OCI-LY3 (cell line): ENCODE measurements at regions not wholly inside any gene's neighbourhood (a gene's known extent, or its start where the extent isn't known, plus 50 kb on each side); places are given as distances from the start of the nearest gene placed in this dataset.

ENCODE experiments used
- H2AFZ ChIP-seq: fragments of 200-600, 300-600 bp; shearing (Covaris generic); 2 replicates; pipeline ENCODE4 v1.6.0; 2014; ENCODE audit warnings: antibody characterized with exemption, low read depth, low read length
- H3K27ac ChIP-seq: fragments of 200-600, 300-600 bp; sonication (generic); 2 replicates; pipeline ENCODE4 v1.5.1; 2014; ENCODE audit warnings: mild to moderate bottlenecking, low read length, moderate library complexity, mixed read lengths
- H3K27me3 ChIP-seq: fragments of 200-600, 300-600 bp; sonication (generic); 2 replicates; pipeline ENCODE4 v1.6.1; 2014; ENCODE audit warnings: low read depth, low read length, mixed read lengths
- H3K36me3 ChIP-seq: fragments of 200-600, 300-600 bp; sonication (generic); replicated peaks from 2 replicates; pipeline ENCODE3; 2014; ENCODE audit warnings: low read depth, low read length, mixed read lengths
- H3K4me1 ChIP-seq: fragments of 300-600, 200-600 bp; sonication (generic); 2 replicates; pipeline ENCODE4 v1.6.1; 2014; ENCODE audit warnings: low read length, mixed read lengths
- H3K4me2 ChIP-seq: fragments of 200-600, 300-600 bp; sonication (generic); 2 replicates; pipeline ENCODE4 v1.6.1; 2014; ENCODE audit warnings: low read length, mixed read lengths
- H3K4me3 ChIP-seq: fragments of 300-600, 200-600 bp; sonication (generic); 2 replicates; pipeline ENCODE4 v1.5.1; 2014; ENCODE audit warnings: antibody characterized with exemption, mild to moderate bottlenecking, low read length, moderate library complexity
- H3K79me2 ChIP-seq: fragments of 300-600, 200-600 bp; shearing (Covaris generic); 2 replicates; pipeline ENCODE4 v1.6.1; 2014; ENCODE audit warnings: mild to moderate bottlenecking, low read length, mixed read lengths
- H3K9ac ChIP-seq: fragments of 300-600, 200-600 bp; shearing (Covaris generic); 2 replicates; pipeline ENCODE4 v1.6.0; 2014; ENCODE audit warnings: mild to moderate bottlenecking, low read length, moderate library complexity
- H3K9me3 ChIP-seq: fragments of 200-600, 300-600 bp; shearing (Covaris generic); 2 replicates; pipeline ENCODE4 v1.6.1; 2014; ENCODE audit warnings: low read length, mixed read lengths; ENCODE audit not compliant: insufficient read depth
- H4K20me1 ChIP-seq: fragments of 200-600, 300-600 bp; sonication (generic); 2 replicates; pipeline ENCODE4 v1.6.1; 2016; ENCODE audit warnings: low read length, mixed read lengths; ENCODE audit not compliant: insufficient read depth
- EZH2phosphoT487 ChIP-seq: fragments of 200-600 bp; shearing (Covaris generic); IDR thresholded peaks from 2 replicates; pipeline ENCODE4 v1.6.1; 2018; ENCODE audit warnings: antibody characterized with exemption, mixed run types, low read depth
- TF ChIP-seq, protein P1 (sequence below): fragments of 200-600, 300-600 bp; sonication (generic); IDR thresholded peaks from 2 replicates; pipeline ENCODE4 v1.5.1; 2014; ENCODE audit warnings: antibody characterized with exemption, low read length, low read depth

GRCh38 chr20:55928266-55928665 is 77.1 kb downstream of the CBLN4 start:
- no peaks in the 10 kb centered on the region for H4K20me1 ChIP-seq
- no peak overlapping the region for H3K4me2 ChIP-seq
- no peak for TF ChIP-seq EZH2phosphoT487
- TF ChIP-seq, protein P1, sequence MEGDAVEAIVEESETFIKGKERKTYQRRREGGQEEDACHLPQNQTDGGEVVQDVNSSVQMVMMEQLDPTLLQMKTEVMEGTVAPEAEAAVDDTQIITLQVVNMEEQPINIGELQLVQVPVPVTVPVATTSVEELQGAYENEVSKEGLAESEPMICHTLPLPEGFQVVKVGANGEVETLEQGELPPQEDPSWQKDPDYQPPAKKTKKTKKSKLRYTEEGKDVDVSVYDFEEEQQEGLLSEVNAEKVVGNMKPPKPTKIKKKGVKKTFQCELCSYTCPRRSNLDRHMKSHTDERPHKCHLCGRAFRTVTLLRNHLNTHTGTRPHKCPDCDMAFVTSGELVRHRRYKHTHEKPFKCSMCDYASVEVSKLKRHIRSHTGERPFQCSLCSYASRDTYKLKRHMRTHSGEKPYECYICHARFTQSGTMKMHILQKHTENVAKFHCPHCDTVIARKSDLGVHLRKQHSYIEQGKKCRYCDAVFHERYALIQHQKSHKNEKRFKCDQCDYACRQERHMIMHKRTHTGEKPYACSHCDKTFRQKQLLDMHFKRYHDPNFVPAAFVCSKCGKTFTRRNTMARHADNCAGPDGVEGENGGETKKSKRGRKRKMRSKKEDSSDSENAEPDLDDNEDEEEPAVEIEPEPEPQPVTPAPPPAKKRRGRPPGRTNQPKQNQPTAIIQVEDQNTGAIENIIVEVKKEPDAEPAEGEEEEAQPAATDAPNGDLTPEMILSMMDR, result no peak
- H3K36me3 ChIP-seq, result no peaks in the 10 kb centered on the region
- H3K27me3 ChIP-seq, result peaks cover 6% of the 10 kb centered on the region; the same call in 1 of the 2 replicates
- no peak overlapping the region for H2AFZ ChIP-seq
- no peak overlapping the region for H3K4me3 ChIP-seq
- no peaks in the 10 kb centered on the region for H3K4me1 ChIP-seq
- no peak overlapping the region for H3K27ac ChIP-seq
- H3K9me3 ChIP-seq, result no peaks in the 10 kb centered on the region
- no peak overlapping the region for H3K9ac ChIP-seq
- H3K79me2 ChIP-seq, result no peaks in the 10 kb centered on the region

GRCh38 chr20:55919956-55920355 is 85.4 kb downstream of the CBLN4 start:
- Histone ChIP-seq H3K9me3 (no peaks in the 10 kb centered on the region; the same call in 1 of the 2 replicates), H3K27me3 (no peaks in the 10 kb centered on the region), H3K27ac (no peak overlapping the region), H3K4me2 (no peak overlapping the region), H3K4me1 (no peaks in the 10 kb centered on the region), H4K20me1 (no peaks in the 10 kb centered on the region), H3K36me3 (no peaks in the 10 kb centered on the region), H3K79me2 (no peaks in the 10 kb centered on the region), H3K4me3 (no peak overlapping the region), H2AFZ (no peak overlapping the region), H3K9ac (no peak overlapping the region)
- TF ChIP-seq, protein P1, result no peak
- TF ChIP-seq EZH2phosphoT487, result no peak

DNA sequence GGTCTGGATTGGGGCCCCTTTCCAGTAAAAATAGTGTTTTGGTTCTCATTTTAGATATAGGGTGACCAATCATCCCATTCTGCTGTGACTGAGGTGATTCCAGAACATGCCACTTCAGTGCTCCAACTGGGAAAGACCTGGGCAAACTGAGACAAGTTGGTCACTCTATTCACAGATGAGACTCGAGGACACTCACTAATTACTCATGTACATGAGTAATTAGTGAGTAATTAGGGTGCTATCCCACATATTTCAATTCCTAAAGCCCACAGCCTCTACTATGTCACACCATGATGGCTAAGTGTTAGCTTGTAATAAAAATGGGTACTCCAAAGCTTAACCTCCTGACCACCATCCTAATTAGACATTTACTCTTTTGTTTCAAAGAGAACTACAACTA is 86.0 kb downstream of the CBLN4 start:
- H3K4me2 ChIP-seq, result no peak overlapping the region
- H3K27ac ChIP-seq, result no peak overlapping the region
- H3K27me3 ChIP-seq, result no peaks in the 10 kb centered on the region
- H3K4me3 ChIP-seq, result no peak overlapping the region
- H2AFZ ChIP-seq, result no peak overlapping the region
- no peak for TF ChIP-seq EZH2phosphoT487
- TF ChIP-seq, protein P1, result no peak
- H3K9ac ChIP-seq, result no peak overlapping the region
- H3K9me3 ChIP-seq, result no peaks in the 10 kb centered on the region; the same call in 1 of the 2 replicates
- H3K4me1 ChIP-seq, result no peaks in the 10 kb centered on the region
- H4K20me1 ChIP-seq, result no peaks in the 10 kb centered on the region
- no peaks in the 10 kb centered on the region for H3K79me2 ChIP-seq
- no peaks in the 10 kb centered on the region for H3K36me3 ChIP-seq

DNA sequence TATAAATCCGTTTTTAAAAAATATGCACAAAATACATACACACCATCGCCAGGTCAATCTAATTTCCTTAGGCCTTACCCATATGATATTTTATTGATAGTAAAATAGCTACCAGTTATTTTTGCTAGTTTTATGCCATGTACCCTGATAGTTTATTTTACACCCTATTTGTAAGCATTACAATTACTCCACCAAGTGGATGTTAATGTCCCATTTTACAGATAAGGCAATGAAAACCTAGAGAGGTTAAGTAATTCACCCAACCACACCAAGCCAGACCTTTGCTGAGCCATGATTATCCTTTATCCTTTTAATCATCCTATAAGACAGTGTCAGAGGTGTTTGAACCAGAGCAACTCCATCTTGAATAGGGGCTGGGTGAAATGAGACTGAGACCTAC is 86.8 kb downstream of the CBLN4 start:
- Histone ChIP-seq H3K4me2 (no peak overlapping the region), H3K9ac (no peak overlapping the region), H3K27ac (no peak overlapping the region), H3K36me3 (no peaks in the 10 kb centered on the region), H3K79me2 (no peaks in the 10 kb centered on the region), H4K20me1 (no peaks in the 10 kb centered on the region), H3K9me3 (no peaks in the 10 kb centered on the region; the same call in 1 of the 2 replicates), H3K4me1 (no peaks in the 10 kb centered on the region), H2AFZ (no peak overlapping the region), H3K27me3 (no peaks in the 10 kb centered on the region), H3K4me3 (no peak overlapping the region)
- TF ChIP-seq, protein P1, result peak; percentile 41
- TF ChIP-seq EZH2phosphoT487, result no peak
